Endothelial cell of umbilical vein (primary cell): ENCODE measurements at regions not wholly inside any gene's neighbourhood (a gene's known extent, or its start where the extent isn't known, plus 50 kb on each side); places are given as distances from the start of the nearest gene placed in this dataset.

Experiments
- BruUV-seq: library from RNA; stranded (reverse); fragments of 400-500 nt; replicated peaks from 2 replicates; lab custom pipeline; 2021; lab: Mats Ljungman, UMichigan
- CTCF ChIA-PET: fragments of 300-600, 350-600 bp; sonication (Branson Sonifier 250); formaldehyde crosslinking; loops from one replicate; lab custom pipeline; 2021; ENCODE audit warnings: antibody characterized with exemption, inconsistent platforms; lab: Charles Lee
- POLR2A ChIA-PET: fragments of 300-600, 350-600 bp; sonication (Branson Sonifier 250); formaldehyde crosslinking; loops from one replicate; lab custom pipeline; 2021; ENCODE audit warnings: antibody characterized with exemption, inconsistent platforms; lab: Charles Lee
- DNase-seq: peaks from one replicate; pipeline ENCODE4 v3.0.0-alpha.2; 2011; ENCODE audit warnings: low read depth, low spot score
- FAIRE-seq: peaks from 2 replicates; lab custom pipeline; 2011; peaks lifted over from hg19 to GRCh38; lab: Jason Lieb, UNC
- H2AFZ ChIP-seq: 2 replicates; pipeline ENCODE4 v1.6.0; 2012; ENCODE audit warnings: low read depth, low read length, control low read depth, inconsistent platforms
- H3K27ac ChIP-seq: 2 replicates; pipeline ENCODE4 v1.5.1; 2011; ENCODE audit warnings: low read depth, mild to moderate bottlenecking, control low read depth, low read length, moderate library complexity; ENCODE audit not compliant: insufficient read depth
- H3K27me3 ChIP-seq, 2 experiments: 2 replicates each; pipeline versions ENCODE4 v1.6.0 to v1.6.1; 2011; ENCODE audit warnings: low read length in 2 of 2, mixed read lengths in 1 of 2; ENCODE audit not compliant: control insufficient read depth in 2 of 2, insufficient read depth in 2 of 2
- H3K36me3 ChIP-seq, 2 experiments: 2 replicates in 1 of 2; 3 replicates in 1 of 2; pipeline ENCODE4 v1.5.1; 2011; ENCODE audit warnings: low read length in 2 of 2, mild to moderate bottlenecking in 1 of 2, moderate library complexity in 1 of 2; ENCODE audit not compliant: control insufficient read depth in 2 of 2, insufficient read depth in 2 of 2; ENCODE audit errors: extremely low read depth in 1 of 2
- H3K4me1 ChIP-seq: 3 replicates; pipeline ENCODE4 v1.5.1; 2011; ENCODE audit warnings: mild to moderate bottlenecking, low read length; ENCODE audit not compliant: control insufficient read depth, insufficient read depth; ENCODE audit errors: extremely low read depth
- H3K4me2 ChIP-seq: 2 replicates; pipeline ENCODE4 v1.6.1; 2011; ENCODE audit warnings: low read length, control low read depth, mixed read lengths; ENCODE audit not compliant: insufficient read depth
- H3K4me3 ChIP-seq, 3 experiments: fragments of 200-600 bp in 1 of 3; sonication (generic), shearing (Covaris generic) in 1 of 3; replicated peaks in 1 of 3; 2 replicates each; pipeline ENCODE4 v1.5.1; 2011 to 2016; ENCODE audit warnings: control low read depth in 3 of 3, low read length in 3 of 3, mild to moderate bottlenecking in 2 of 3, inconsistent platforms in 1 of 3, low read depth in 1 of 3, moderate library complexity in 1 of 3; ENCODE audit not compliant: insufficient read depth in 1 of 3
- H3K79me2 ChIP-seq: 2 replicates; pipeline ENCODE4 v1.6.0; 2012; ENCODE audit warnings: low read length, inconsistent platforms; ENCODE audit not compliant: control insufficient read depth, insufficient read depth
- H3K9ac ChIP-seq: replicated peaks from 2 replicates; pipeline ENCODE3; 2011; ENCODE audit warnings: low read length, control low read depth; ENCODE audit not compliant: insufficient read depth; ENCODE audit errors: extremely low read depth
- H3K9me1 ChIP-seq: replicated peaks from 3 replicates; pipeline ENCODE4 v1.6.0; 2011; ENCODE audit warnings: mild to moderate bottlenecking, low read length; ENCODE audit not compliant: control insufficient read depth, insufficient read depth; ENCODE audit errors: extremely low read depth
- H3K9me3 ChIP-seq: replicated peaks from 2 replicates; pipeline ENCODE4 v1.5.1; 2012; ENCODE audit warnings: low read length, inconsistent platforms; ENCODE audit not compliant: control insufficient read depth, insufficient read depth
- H4K20me1 ChIP-seq: replicated peaks from 2 replicates; pipeline ENCODE3; 2011; ENCODE audit warnings: mild to moderate bottlenecking, low read length; ENCODE audit not compliant: control insufficient read depth, insufficient read depth; ENCODE audit errors: extremely low read depth
- CTCF ChIP-seq, 2 donors: IDR thresholded peaks; 1 replicate in 1 of 2; 2 replicates in 1 of 2; pipeline ENCODE4 v1.5.1; 2011; ENCODE audit warnings: low read length in 2 of 2, mild to moderate bottlenecking in 2 of 2, moderate library complexity in 2 of 2, control low read depth in 1 of 2, inconsistent platforms in 1 of 2, low read depth in 1 of 2; ENCODE audit not compliant: insufficient read depth in 1 of 2; ENCODE audit errors: extremely low read depth in 1 of 2
- EZH2 ChIP-seq: IDR thresholded peaks from 2 replicates; pipeline ENCODE4 v1.6.1; 2012; ENCODE audit warnings: borderline replicate concordance, low read depth, mild to moderate bottlenecking, moderate library complexity, low read length, inconsistent platforms; ENCODE audit not compliant: severe bottlenecking
- FOS ChIP-seq: IDR thresholded peaks from 2 replicates; pipeline ENCODE4 v1.6.1; 2011; ENCODE audit warnings: mild to moderate bottlenecking, low read length, moderate library complexity, borderline replicate concordance; ENCODE audit not compliant: insufficient read depth
- GATA2 ChIP-seq: IDR thresholded peaks from 2 replicates; pipeline ENCODE4 v1.7.0; 2011; ENCODE audit warnings: low read depth, mild to moderate bottlenecking, moderate library complexity, mixed read lengths, low read length; ENCODE audit not compliant: insufficient read length, insufficient read depth
- JUN ChIP-seq: IDR thresholded peaks from 2 replicates; pipeline ENCODE4 v1.6.1; 2011; ENCODE audit warnings: borderline replicate concordance, low read depth; ENCODE audit not compliant: insufficient read length, insufficient read depth
- POLR2AphosphoS5 ChIP-seq: IDR thresholded peaks from 2 replicates; pipeline ENCODE4 v1.6.1; 2012; ENCODE audit warnings: low read depth, mild to moderate bottlenecking, control low read depth, low read length, moderate library complexity; ENCODE audit not compliant: insufficient read depth
- dilution Hi-C: fragments of 300-500 bp; cut with MboI; formaldehyde crosslinking; loops from one replicate; pipeline ENCODE4 v1.15.0; 2019; ENCODE audit warnings: low sequenced_read_pairs; ENCODE audit not compliant: extremely low pct_ligation_motif_present
- intact Hi-C: fragments of 100-400 bp; cut with micrococcal nuclease; formaldehyde crosslinking; loops from one replicate; pipeline ENCODE4 v1.10.0; 2022
- TF ChIP-seq, protein P1 (sequence below): IDR thresholded peaks from 2 replicates; pipeline ENCODE4 v1.6.1; 2011; ENCODE audit not compliant: insufficient read depth, insufficient read length

DNA sequence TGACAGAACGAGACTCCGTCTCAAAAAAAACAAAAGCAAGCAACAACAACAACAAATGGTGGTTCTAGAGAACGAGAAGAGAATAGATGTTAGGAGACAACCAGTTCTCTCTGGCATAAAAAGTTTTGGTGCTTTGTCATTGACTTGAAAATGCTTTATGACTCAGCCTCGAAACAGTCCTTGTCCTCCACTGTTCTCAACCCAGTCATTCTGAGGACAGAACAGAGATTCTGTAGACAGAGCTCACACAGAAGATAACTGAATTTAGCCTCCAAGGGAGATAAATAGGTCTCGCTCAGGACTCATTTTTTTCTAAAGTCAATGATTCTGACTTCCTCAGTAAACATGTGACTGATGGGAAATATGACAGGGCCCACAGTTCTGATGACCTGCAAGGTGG is 76.0 kb upstream of the FSTL4 start:
- TF ChIP-seq, protein P1, sequence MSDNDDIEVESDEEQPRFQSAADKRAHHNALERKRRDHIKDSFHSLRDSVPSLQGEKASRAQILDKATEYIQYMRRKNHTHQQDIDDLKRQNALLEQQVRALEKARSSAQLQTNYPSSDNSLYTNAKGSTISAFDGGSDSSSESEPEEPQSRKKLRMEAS = no peak
- TF ChIP-seq JUN (no peak), EZH2 (no peak), GATA2 (no peak), POLR2AphosphoS5 (no peak), FOS (no peak), CTCF (IDR thresholded peaks at IDR 0.05; ENCODE audit: extremely low read depth in 1 of 2, insufficient read depth in 1 of 2, low read depth in 1 of 2, low read length in 2 of 2) (no peak)
- DNase-seq = no peak
- no peaks in the 10 kb centered on the region for H3K9me3 ChIP-seq
- no peak overlapping the region for H2AFZ ChIP-seq
- no peaks in the 10 kb centered on the region for H3K4me1 ChIP-seq
- no peak for FAIRE-seq
- no peaks in the 10 kb centered on the region for H3K79me2 ChIP-seq
- H3K4me2 ChIP-seq = no peak overlapping the region
- H4K20me1 ChIP-seq = no peaks in the 10 kb centered on the region
- intact Hi-C loops = no loop called here
- ChIA-PET CTCF (interaction anchor here (1.2 to 1.3 kb wide), 2 partner anchors 10 to 265 kb away, joined by 3 read pairs; no protein-coding TSS in a partner anchor), POLR2A (no interaction called here)
- H3K4me3 ChIP-seq = no peak overlapping the region
- H3K36me3 ChIP-seq = no peaks in the 10 kb centered on the region
- no peaks in the 10 kb centered on the region for H3K9me1 ChIP-seq
- H3K27ac ChIP-seq = no peak overlapping the region
- dilution Hi-C loops = no loop called here
- no peak overlapping the region for H3K9ac ChIP-seq
- H3K27me3 ChIP-seq = peaks cover 0 to 6% of the 10 kb centered on the region in 2 experiments
- BruUV-seq = no TSS peak
